ENCODE measurements at regions not wholly inside any gene's neighbourhood (a gene's known extent, or its start where the extent isn't known, plus 50 kb on each side); places are given as distances from the start of the nearest gene placed in this dataset.

- no peak overlapping the region for H2AFZ ChIP-seq
- H3K9me2 ChIP-seq (replicated peaks; ENCODE audit: insufficient read depth) = no peaks in the 10 kb centered on the region
- no peaks in the 10 kb centered on the region for H3K36me3 ChIP-seq (replicated peaks; ENCODE audit: insufficient read depth, low read depth)
- no peaks in the 10 kb centered on the region for H3K79me2 ChIP-seq
- H3K4me1 ChIP-seq (ENCODE audit: insufficient read depth) = peaks cover 8% of the 10 kb centered on the region
- H3K9me3 ChIP-seq (ENCODE audit: low read depth) = no peaks in the 10 kb centered on the region
- TF ChIP-seq CTCF (IDR thresholded peaks at IDR 0.05; ENCODE audit: poor library complexity) (no peak), EZH2phosphoT487 (IDR thresholded peaks at IDR 0.05; ENCODE audit: low read depth, severe bottlenecking, unreplicated experiment) (no peak), EZH2 (IDR thresholded peaks at IDR 0.05; ENCODE audit: borderline replicate concordance) (no peak)
- H3K4me2 ChIP-seq = no peak overlapping the region
- H3K27me3 ChIP-seq = peaks cover under 1% of the 10 kb centered on the region
- no peak overlapping the region for H3K27ac ChIP-seq
- no peaks in the 10 kb centered on the region for H4K20me1 ChIP-seq (ENCODE audit: insufficient read depth, poor library complexity, severe bottlenecking)
- H3K4me3 ChIP-seq = no peak overlapping the region
- 82% methylated on average over 7 of the region's 7 CpGs for WGBS (ENCODE audit: low lambda C conversion rate, missing lambda C conversion rate)
- no peak for DNase-seq (ENCODE audit: low spot score)
These were observed 505.3 kb downstream of the COG6 start for GRCh38 chr13:40160618-40161350.

GRCh38 chr13:40161351-40161810, 505.1 kb downstream of the FOXO1 start:
- no peak overlapping the region for H3K27ac ChIP-seq
- H3K4me3 ChIP-seq = no peak overlapping the region
- no peaks in the 10 kb centered on the region for H3K9me3 ChIP-seq (ENCODE audit: low read depth)
- 84% methylated on average over 4 of the region's 4 CpGs for WGBS (ENCODE audit: low lambda C conversion rate, missing lambda C conversion rate)
- DNase-seq (ENCODE audit: low spot score) = no peak
- TF ChIP-seq EZH2 (IDR thresholded peaks at IDR 0.05; ENCODE audit: borderline replicate concordance) = no peak
- TF ChIP-seq CTCF (IDR thresholded peaks at IDR 0.05; ENCODE audit: poor library complexity) = no peak
- no peak for TF ChIP-seq EZH2phosphoT487 (IDR thresholded peaks at IDR 0.05; ENCODE audit: low read depth, severe bottlenecking, unreplicated experiment)
- H3K36me3 ChIP-seq (replicated peaks; ENCODE audit: insufficient read depth, low read depth) = no peaks in the 10 kb centered on the region
- H2AFZ ChIP-seq = no peak overlapping the region
- no peaks in the 10 kb centered on the region for H3K79me2 ChIP-seq
- no peaks in the 10 kb centered on the region for H3K27me3 ChIP-seq
- H3K9me2 ChIP-seq (replicated peaks; ENCODE audit: insufficient read depth) = no peaks in the 10 kb centered on the region
- peaks cover 8% of the 10 kb centered on the region for H3K4me1 ChIP-seq (ENCODE audit: insufficient read depth)
- no peaks in the 10 kb centered on the region for H4K20me1 ChIP-seq (ENCODE audit: insufficient read depth, poor library complexity, severe bottlenecking)
- H3K4me2 ChIP-seq = no peak overlapping the region

- WGBS (ENCODE audit: low lambda C conversion rate, missing lambda C conversion rate) = 98% methylated on average over 2 of the region's 2 CpGs
These were observed 504.5 kb downstream of the FOXO1 start for GRCh38 chr13:40161931-40162330.

More at GRCh38 chr13:40161931-40162330, 504.5 kb downstream of the FOXO1 start:
- DNase-seq (ENCODE audit: low spot score) = no peak
- no peak overlapping the region for H3K4me2 ChIP-seq
- no peaks in the 10 kb centered on the region for H3K9me2 ChIP-seq (replicated peaks; ENCODE audit: insufficient read depth)
- peaks cover 8% of the 10 kb centered on the region for H3K4me1 ChIP-seq (ENCODE audit: insufficient read depth)
- no peak overlapping the region for H3K27ac ChIP-seq
- no peak for TF ChIP-seq EZH2 (IDR thresholded peaks at IDR 0.05; ENCODE audit: borderline replicate concordance)
- no peak for TF ChIP-seq EZH2phosphoT487 (IDR thresholded peaks at IDR 0.05; ENCODE audit: low read depth, severe bottlenecking, unreplicated experiment)
- TF ChIP-seq CTCF (IDR thresholded peaks at IDR 0.05; ENCODE audit: poor library complexity) = no peak
- no peaks in the 10 kb centered on the region for H4K20me1 ChIP-seq (ENCODE audit: insufficient read depth, poor library complexity, severe bottlenecking)
- H3K27me3 ChIP-seq = no peaks in the 10 kb centered on the region
- no peaks in the 10 kb centered on the region for H3K79me2 ChIP-seq
- H3K36me3 ChIP-seq (replicated peaks; ENCODE audit: insufficient read depth, low read depth) = no peaks in the 10 kb centered on the region
- H3K4me3 ChIP-seq = no peak overlapping the region
- no peaks in the 10 kb centered on the region for H3K9me3 ChIP-seq (ENCODE audit: low read depth)
- H2AFZ ChIP-seq = no peak overlapping the region
